H1 (cell line): ENCODE measurements at regions not wholly inside any gene's neighbourhood (a gene's known extent, or its start where the extent isn't known, plus 50 kb on each side); places are given as distances from the start of the nearest gene placed in this dataset.

ENCODE experiments used
- CTCF ChIA-PET: fragments of 300-600 bp; sonication (Branson Sonifier 250); formaldehyde crosslinking; loops from one replicate; lab custom pipeline; 2021; ENCODE audit not compliant: partially characterized antibody; lab: Charles Lee
- POLR2A ChIA-PET: fragments of 300-600 bp; sonication (Branson Sonifier 250); formaldehyde crosslinking; loops from one replicate; lab custom pipeline; 2021; ENCODE audit warnings: inconsistent platforms; ENCODE audit not compliant: partially characterized antibody; lab: Charles Lee
- DNase-seq, 2 experiments: peaks; one replicate each; pipeline versions ENCODE4 v3.0.0 to v3.0.0-alpha.2; 2010 to 2022; ENCODE audit warnings: low spot score in 2 of 2, low read depth in 1 of 2, mixed read lengths in 1 of 2
- FAIRE-seq: peaks from 2 replicates; lab custom pipeline; 2011; peaks lifted over from hg19 to GRCh38; lab: Jason Lieb, UNC
- H2AFZ ChIP-seq: 2 replicates; pipeline ENCODE4 v1.8.1; 2012; ENCODE audit warnings: low read length, inconsistent platforms
- H2AK5ac ChIP-seq: 2 replicates; pipeline ENCODE4 v1.6.1; 2013; ENCODE audit warnings: low read depth, low read length
- H2BK120ac ChIP-seq: replicated peaks from 2 replicates; pipeline ENCODE3; 2013; ENCODE audit warnings: low read depth, low read length, inconsistent platforms
- H2BK12ac ChIP-seq: 2 replicates; pipeline ENCODE4 v1.6.1; 2013; ENCODE audit warnings: low read depth, low read length
- H2BK15ac ChIP-seq: 2 replicates; pipeline ENCODE4 v1.6.1; 2013; ENCODE audit warnings: low read length
- H2BK20ac ChIP-seq: 2 replicates; pipeline ENCODE4 v1.6.1; 2013; ENCODE audit warnings: low read length
- H2BK5ac ChIP-seq: 2 replicates; pipeline ENCODE4 v1.6.1; 2013; ENCODE audit warnings: low read depth, low read length
- H3K14ac ChIP-seq: 2 replicates; pipeline ENCODE4 v1.6.1; 2013; ENCODE audit warnings: inconsistent platforms; ENCODE audit not compliant: insufficient read length
- H3K18ac ChIP-seq: 2 replicates; pipeline ENCODE4 v1.6.1; 2013; ENCODE audit warnings: low read length; ENCODE audit errors: extremely low read depth
- H3K23ac ChIP-seq: 2 replicates; pipeline ENCODE4 v1.6.1; 2013; ENCODE audit warnings: inconsistent platforms; ENCODE audit not compliant: insufficient read length
- H3K23me2 ChIP-seq: 2 replicates; pipeline ENCODE4 v1.6.1; 2013; ENCODE audit warnings: low read depth, low read length
- H3K27ac ChIP-seq: 2 replicates; pipeline ENCODE4 v1.6.1; 2011; ENCODE audit warnings: low read depth, low read length, inconsistent platforms
- H3K27me3 ChIP-seq, 4 experiments: replicated peaks in 1 of 4; 1 replicate in 1 of 4; 2 replicates in 3 of 4; pipeline versions ENCODE4 v1.6.1 to v1.8.1; 2011 to 2013; ENCODE audit warnings: low read length in 3 of 4, mild to moderate bottlenecking in 3 of 4, inconsistent platforms in 2 of 4, mixed read lengths in 2 of 4, moderate library complexity in 1 of 4; ENCODE audit not compliant: control insufficient read depth in 3 of 4, insufficient read depth in 3 of 4; ENCODE audit errors: extremely low read depth in 1 of 4
- H3K36me3 ChIP-seq, 4 experiments: 2 replicates each; pipeline versions ENCODE4 v1.6.1 to v1.8.1; 2011 to 2013; ENCODE audit warnings: mild to moderate bottlenecking in 4 of 4, low read length in 3 of 4, moderate library complexity in 2 of 4, control low read depth in 1 of 4, inconsistent platforms in 1 of 4; ENCODE audit not compliant: insufficient read depth in 4 of 4, control insufficient read depth in 2 of 4
- H3K4ac ChIP-seq: replicated peaks from 2 replicates; pipeline ENCODE3; 2013; ENCODE audit warnings: low read length, low read depth, mixed read lengths, inconsistent platforms; ENCODE audit not compliant: insufficient read length
- H3K4me1 ChIP-seq, 4 experiments: replicated peaks in 1 of 4; 1 replicate in 1 of 4; 2 replicates in 3 of 4; pipeline versions ENCODE4 v1.6.1 to v1.8.1; 2011 to 2013; ENCODE audit warnings: low read length in 3 of 4, inconsistent platforms in 2 of 4, mixed read lengths in 1 of 4; ENCODE audit not compliant: insufficient read depth in 4 of 4, control insufficient read depth in 3 of 4
- H3K4me2 ChIP-seq, 2 experiments: 2 replicates each; pipeline versions ENCODE4 v1.6.1 to v1.8.1; 2011 to 2013; ENCODE audit warnings: low read depth in 2 of 2, low read length in 2 of 2, control low read depth in 1 of 2, inconsistent platforms in 1 of 2, mild to moderate bottlenecking in 1 of 2; ENCODE audit not compliant: insufficient read depth in 1 of 2
- H3K4me3 ChIP-seq, 4 experiments: fragments of 200-600, 300-600 bp in 1 of 4; sonication (generic), shearing (Covaris generic), sonication (Bioruptor Twin) in 1 of 4; 2 replicates each; pipeline versions ENCODE4 v1.5.1 to v1.8.1; 2011 to 2016; ENCODE audit warnings: low read length in 4 of 4, low read depth in 3 of 4, control low read depth in 2 of 4, inconsistent platforms in 2 of 4, mild to moderate bottlenecking in 2 of 4, mixed read lengths in 1 of 4, moderate library complexity in 1 of 4; ENCODE audit not compliant: insufficient read depth in 2 of 4; ENCODE audit errors: extremely low read depth in 1 of 4
- H3K56ac ChIP-seq: replicated peaks from 2 replicates; pipeline ENCODE3; 2013; ENCODE audit warnings: low read depth, mild to moderate bottlenecking, mixed read lengths, low read length, inconsistent platforms; ENCODE audit not compliant: insufficient read length
- H3K79me1 ChIP-seq: 2 replicates; pipeline ENCODE4 v1.6.1; 2013; ENCODE audit warnings: low read depth, low read length, control low read depth
- H3K79me2 ChIP-seq, 2 experiments: 2 replicates each; pipeline versions ENCODE4 v1.6.1 to v1.8.1; 2012 to 2013; ENCODE audit warnings: low read length in 2 of 2, mild to moderate bottlenecking in 2 of 2, inconsistent platforms in 1 of 2; ENCODE audit not compliant: insufficient read depth in 2 of 2, control insufficient read depth in 1 of 2
- H3K9ac ChIP-seq, 4 experiments: replicated peaks in 1 of 4; 1 replicate in 1 of 4; 2 replicates in 3 of 4; pipeline versions ENCODE4 v1.6.1 to v1.8.1; 2011 to 2013; ENCODE audit warnings: low read depth in 3 of 4, low read length in 3 of 4, control low read depth in 2 of 4, mild to moderate bottlenecking in 2 of 4, moderate library complexity in 2 of 4, inconsistent platforms in 1 of 4; ENCODE audit errors: extremely low read depth in 1 of 4
- H3K9me3 ChIP-seq, 2 experiments: 2 replicates each; pipeline versions ENCODE4 v1.6.1 to v1.8.1; 2012 to 2013; ENCODE audit warnings: mild to moderate bottlenecking in 2 of 2, moderate library complexity in 2 of 2, control low read depth in 1 of 2, inconsistent platforms in 1 of 2, low read depth in 1 of 2, low read length in 1 of 2, mixed read lengths in 1 of 2; ENCODE audit not compliant: insufficient read depth in 2 of 2
- H4K20me1 ChIP-seq, 2 experiments: replicated peaks in 1 of 2; 2 replicates each; pipeline versions ENCODE3 to v1.8.1; 2011 to 2013; ENCODE audit warnings: inconsistent platforms in 2 of 2, low read length in 2 of 2, mild to moderate bottlenecking in 1 of 2; ENCODE audit not compliant: insufficient read depth in 2 of 2, control insufficient read depth in 1 of 2
- H4K5ac ChIP-seq: 2 replicates; pipeline ENCODE4 v1.6.1; 2013; ENCODE audit warnings: low read length, low read depth, mixed read lengths, inconsistent platforms; ENCODE audit not compliant: insufficient read length
- H4K8ac ChIP-seq: 2 replicates; pipeline ENCODE4 v1.8.0; 2013; ENCODE audit warnings: mild to moderate bottlenecking, moderate library complexity, low read length, inconsistent platforms; ENCODE audit not compliant: insufficient read depth; ENCODE audit errors: extremely low read depth
- H4K91ac ChIP-seq: replicated peaks from 2 replicates; pipeline ENCODE3; 2013; ENCODE audit warnings: low read length, mixed read lengths, inconsistent platforms; ENCODE audit not compliant: insufficient read length
- MAX ChIP-seq: IDR thresholded peaks from 2 replicates; pipeline ENCODE4 v1.6.1; 2012; ENCODE audit warnings: inconsistent platforms
- WGBS, 2 experiments: shearing (Covaris generic) in 1 of 2; methylation state at CpG; one replicate each; pipeline versions ENCODE4 v1.1.6 to v1.1.7; 2013 to 2015; ENCODE audit warnings: low lambda C conversion rate in 2 of 2, mixed read lengths in 2 of 2, inconsistent platforms in 1 of 2, low coverage in 1 of 2, missing lambda C conversion rate in 1 of 2; ENCODE audit not compliant: insufficient replicate concordance in 2 of 2, insufficient coverage in 1 of 2, insufficient read length in 1 of 2; ENCODE audit errors: extremely low coverage in 1 of 2, missing lambda C conversion rate in 1 of 2; 5-methylcytosine and 5-hydroxymethylcytosine counted together

- Histone ChIP-seq H2BK12ac (no peak overlapping the region), H2BK15ac (no peak overlapping the region), H3K27me3 (no peaks in the 10 kb centered on the region), H3K9ac (no peak overlapping the region), H4K8ac (no peak overlapping the region), H3K23me2 (no peaks in the 10 kb centered on the region), H3K18ac (no peak overlapping the region), H2AFZ (no peak overlapping the region), H4K91ac (no peak overlapping the region), H2BK5ac (no peak overlapping the region), H3K79me2 (no peaks in the 10 kb centered on the region), H3K79me1 (no peaks in the 10 kb centered on the region), H3K4me2 (no peak overlapping the region), H3K23ac (no peak overlapping the region), H2AK5ac (no peak overlapping the region), H3K4me1 (no peaks in the 10 kb centered on the region), H3K4ac (no peak overlapping the region), H3K9me3 (no peaks in the 10 kb centered on the region), H3K56ac (no peak overlapping the region), H3K14ac (no peak overlapping the region), H4K20me1 (no peaks in the 10 kb centered on the region), H2BK20ac (no peak overlapping the region), H4K5ac (no peak overlapping the region), H3K27ac (no peak overlapping the region), H2BK120ac (no peak overlapping the region), H3K4me3 (no peak overlapping the region), H3K36me3 (no peaks in the 10 kb centered on the region)
- FAIRE-seq (no peak), DNase-seq (no peak)
- ChIA-PET POLR2A (no interaction called here), CTCF (no interaction called here)
- WGBS, 2 experiments, result 88% methylated on average over 3 of the region's 3 CpGs; no CpG with 5 or more reads in 1 of the 2 experiments
- no peak for TF ChIP-seq MAX
These were observed 955.2 kb downstream of the JRKL start for GRCh38 chr11:97345032-97345431.
